Left lung (tissue), 4 donors: ENCODE measurements at regions not wholly inside any gene's neighbourhood (a gene's known extent, or its start where the extent isn't known, plus 50 kb on each side); places are given as distances from the start of the nearest gene placed in this dataset.

ENCODE experiments used
- ATAC-seq: fragments of 200-7000 bp; cut with Tn5 transposase; one replicate; pipeline ENCODE4 v1.9.1; 2020; ENCODE audit warnings: moderate library complexity
- DNase-seq, 4 donors: peaks; one replicate each; pipeline ENCODE4 v3.0.0-alpha.2; 2013 to 2020
- H3K27ac ChIP-seq, 2 donors: fragments of 200-600 bp; sonication (generic) in 1 of 2; one replicate each; pipeline versions ENCODE4 v1.5.0 to v1.8.0; 2020 to 2021
- H3K27me3 ChIP-seq, 2 donors: fragments of 200-600 bp; sonication (generic) in 1 of 2; one replicate each; pipeline versions ENCODE4 v1.5.0 to v1.8.0; 2020 to 2021
- H3K36me3 ChIP-seq, 2 donors: fragments of 200-600 bp; sonication (generic) in 1 of 2; one replicate each; pipeline versions ENCODE4 v1.5.0 to v1.8.0; 2020 to 2021
- H3K4me1 ChIP-seq, 2 donors: fragments of 200-600 bp; one replicate each; pipeline ENCODE4 v1.8.0; 2021
- H3K4me3 ChIP-seq, 2 donors: fragments of 200-600 bp; sonication (generic) in 1 of 2; one replicate each; pipeline versions ENCODE4 v1.5.0 to v1.8.0; 2020 to 2021; ENCODE audit warnings: mild to moderate bottlenecking in 1 of 2
- H3K9me3 ChIP-seq, 2 donors: fragments of 200-600 bp; sonication (generic) in 1 of 2; one replicate each; pipeline versions ENCODE4 v1.5.0 to v1.8.0; 2020 to 2021
- intact Hi-C, 2 donors: fragments of 100-400 bp; cut with DNase I; formaldehyde crosslinking; loops; one replicate each; pipeline versions ENCODE4 v1.11.2 to v1.14.2; 2022
- TF ChIP-seq, protein P1 (sequence below), 2 donors: fragments of 200-600 bp; sonication (generic) in 1 of 2; IDR thresholded peaks; one replicate each; pipeline versions ENCODE4 v1.5.0 to v1.8.0; 2021; ENCODE audit warnings: antibody characterized with exemption in 2 of 2
- donor health status: DM: no; HTN: yes; CAD: no.
- donor health status: DM: no; HTN: no; CAD: no.

DNA sequence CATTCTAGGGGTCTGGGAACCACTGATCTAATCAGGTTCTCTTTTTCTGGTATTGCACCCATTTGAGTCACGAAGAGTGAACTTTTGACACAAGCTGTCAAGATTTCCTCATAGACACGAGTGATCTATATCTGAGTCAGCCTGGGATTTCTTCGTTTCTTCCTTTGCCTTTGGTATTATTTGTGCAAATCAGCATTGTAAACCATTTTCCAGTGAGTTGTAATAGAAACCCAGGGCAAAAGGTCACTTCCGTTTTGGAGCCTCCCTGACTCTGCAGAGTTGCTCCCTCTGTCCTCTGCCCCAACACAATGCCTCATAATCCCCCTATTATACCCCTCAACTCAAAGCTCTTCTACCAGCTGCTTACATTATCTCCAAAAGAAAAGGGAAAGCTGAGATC lies 615.1 kb downstream of the EFNB2 start:
- no peaks in the 10 kb centered on the region for H3K4me1 ChIP-seq
- ATAC-seq (no peak), DNase-seq (no peak)
- TF ChIP-seq, protein P1, sequence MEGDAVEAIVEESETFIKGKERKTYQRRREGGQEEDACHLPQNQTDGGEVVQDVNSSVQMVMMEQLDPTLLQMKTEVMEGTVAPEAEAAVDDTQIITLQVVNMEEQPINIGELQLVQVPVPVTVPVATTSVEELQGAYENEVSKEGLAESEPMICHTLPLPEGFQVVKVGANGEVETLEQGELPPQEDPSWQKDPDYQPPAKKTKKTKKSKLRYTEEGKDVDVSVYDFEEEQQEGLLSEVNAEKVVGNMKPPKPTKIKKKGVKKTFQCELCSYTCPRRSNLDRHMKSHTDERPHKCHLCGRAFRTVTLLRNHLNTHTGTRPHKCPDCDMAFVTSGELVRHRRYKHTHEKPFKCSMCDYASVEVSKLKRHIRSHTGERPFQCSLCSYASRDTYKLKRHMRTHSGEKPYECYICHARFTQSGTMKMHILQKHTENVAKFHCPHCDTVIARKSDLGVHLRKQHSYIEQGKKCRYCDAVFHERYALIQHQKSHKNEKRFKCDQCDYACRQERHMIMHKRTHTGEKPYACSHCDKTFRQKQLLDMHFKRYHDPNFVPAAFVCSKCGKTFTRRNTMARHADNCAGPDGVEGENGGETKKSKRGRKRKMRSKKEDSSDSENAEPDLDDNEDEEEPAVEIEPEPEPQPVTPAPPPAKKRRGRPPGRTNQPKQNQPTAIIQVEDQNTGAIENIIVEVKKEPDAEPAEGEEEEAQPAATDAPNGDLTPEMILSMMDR (IDR thresholded peaks at IDR 0.05), result no peak
- intact Hi-C loops, result no loop called here
- H3K9me3 ChIP-seq, result peaks cover 0 to 3% of the 10 kb centered on the region in 2 donors
- no peaks in the 10 kb centered on the region for H3K36me3 ChIP-seq
- no peaks in the 10 kb centered on the region for H3K27me3 ChIP-seq
- no peak overlapping the region for H3K4me3 ChIP-seq
- no peak overlapping the region for H3K27ac ChIP-seq

GRCh38 chr13:105918842-105919741 lies 616.4 kb downstream of the EFNB2 start:
- H3K27me3 ChIP-seq, result no peaks in the 10 kb centered on the region
- intact Hi-C loops, result no loop called here
- no peak for DNase-seq
- H3K27ac ChIP-seq, result no peak overlapping the region
- H3K4me1 ChIP-seq, result no peaks in the 10 kb centered on the region
- H3K4me3 ChIP-seq, result no peak overlapping the region
- no peaks in the 10 kb centered on the region for H3K36me3 ChIP-seq
- TF ChIP-seq, protein P1 (IDR thresholded peaks at IDR 0.05), result no peak
- ATAC-seq, result peak; percentile 32
- H3K9me3 ChIP-seq, result peaks cover 0 to 3% of the 10 kb centered on the region in 2 donors

DNA sequence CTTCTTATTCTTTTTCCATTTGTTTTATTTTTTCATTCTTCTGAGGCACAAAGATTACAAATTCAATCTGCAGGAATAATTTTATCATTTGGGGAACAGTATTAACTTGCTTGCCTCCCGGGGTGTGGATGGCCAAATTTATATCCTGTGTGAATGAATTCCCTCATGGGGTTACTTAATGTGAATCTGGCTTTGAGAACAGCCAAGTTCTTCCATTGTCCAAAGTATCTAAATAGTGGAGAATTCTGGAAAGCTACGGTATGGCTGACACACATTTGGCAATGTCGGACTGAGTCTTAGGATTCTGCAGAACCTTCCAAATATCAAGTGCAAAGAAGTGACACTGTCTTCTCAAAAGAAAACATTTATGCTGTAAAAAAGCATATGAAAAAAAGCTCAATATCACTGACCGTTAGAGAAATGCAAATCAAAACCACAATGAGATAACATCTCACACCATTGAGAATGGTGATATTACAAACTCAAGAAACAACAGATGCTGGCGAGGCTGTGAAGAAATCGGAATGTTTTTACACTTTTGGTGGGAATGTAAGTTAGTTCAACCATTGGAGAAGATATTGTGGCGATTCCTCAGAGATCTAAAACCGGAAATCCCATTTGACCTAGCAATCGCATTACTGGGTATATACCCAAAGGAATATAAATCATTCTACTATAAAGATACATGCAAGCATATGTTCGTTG lies 620.2 kb downstream of the EFNB2 start:
- no peaks in the 10 kb centered on the region for H3K36me3 ChIP-seq
- ATAC-seq, result no peak
- H3K27ac ChIP-seq, result no peak overlapping the region
- no peak for DNase-seq
- H3K4me1 ChIP-seq, result no peaks in the 10 kb centered on the region
- H3K9me3 ChIP-seq, result peaks cover 0 to 4% of the 10 kb centered on the region in 2 donors
- intact Hi-C loops, result no loop called here
- TF ChIP-seq, protein P1 (IDR thresholded peaks at IDR 0.05), result no peak
- no peaks in the 10 kb centered on the region for H3K27me3 ChIP-seq
- no peak overlapping the region for H3K4me3 ChIP-seq

DNA sequence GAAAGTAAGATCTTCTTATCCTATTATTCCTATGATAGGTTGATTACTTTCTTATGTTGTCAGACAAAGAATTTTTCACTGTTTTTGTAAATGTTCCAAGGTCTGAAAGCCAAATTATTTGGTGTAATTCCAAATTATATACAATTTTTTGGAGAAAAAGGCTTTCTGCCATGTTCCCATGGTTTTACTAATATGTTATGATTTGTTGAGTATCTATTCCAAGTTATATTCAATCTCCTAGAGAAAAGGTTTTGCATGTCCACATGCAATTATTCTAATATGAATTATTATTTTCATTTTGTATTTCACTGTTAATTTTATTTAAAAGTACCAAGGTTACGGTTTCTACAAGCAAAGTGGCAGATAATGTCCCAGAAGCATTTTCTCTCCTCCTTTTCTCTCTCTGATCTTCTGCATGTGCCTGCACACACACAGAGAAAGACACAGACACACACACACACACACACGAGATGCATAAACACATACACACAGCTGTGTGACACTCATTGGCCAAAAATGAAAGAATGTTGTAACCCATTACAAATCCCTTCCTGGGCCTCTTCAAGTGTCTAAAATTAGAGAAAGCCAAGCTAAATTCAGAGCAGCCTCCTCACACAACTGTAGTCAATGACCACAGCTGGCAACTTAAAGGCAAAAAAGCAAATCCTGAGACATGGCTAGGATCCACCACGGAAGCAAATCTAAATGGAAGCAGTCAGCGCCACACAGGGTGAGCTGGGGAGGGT lies 621.0 kb downstream of the EFNB2 start:
- H3K36me3 ChIP-seq, result no peaks in the 10 kb centered on the region
- TF ChIP-seq, protein P1 (IDR thresholded peaks at IDR 0.05), result no peak
- DNase-seq, result peak in 2 of 4 donors; percentile 60 to 63
- no peak overlapping the region for H3K27ac ChIP-seq
- no peaks in the 10 kb centered on the region for H3K27me3 ChIP-seq
- H3K9me3 ChIP-seq, result peaks cover 0 to 4% of the 10 kb centered on the region in 2 donors
- no peaks in the 10 kb centered on the region for H3K4me1 ChIP-seq
- no peak overlapping the region for H3K4me3 ChIP-seq
- ATAC-seq, result no peak
- intact Hi-C loops, result no loop called here
